T-helper 2 cell treated with Interferon-gamma antibody and Interleukin-4, amounts not matched to agents 100 ng/mL and 5 ng/mL, for 36 hours (primary cell): ENCODE measurements at regions not wholly inside any gene's neighbourhood (a gene's known extent, or its start where the extent isn't known, plus 50 kb on each side); places are given as distances from the start of the nearest gene placed in this dataset.
"Not testable (repeated sequence)": the region's sequence is repeated elsewhere in the genome, so short reads cannot be mapped to it uniquely, and the experiment has no call there.

ENCODE experiments used
- intact Hi-C: fragments of 100-400 bp; cut with micrococcal nuclease; formaldehyde crosslinking; loops from one replicate; pipeline ENCODE4 v1.15.1; 2023

- intact Hi-C loops = no loop called here
Observed at GRCh38 chr3:180414157-180414556, 187.8 kb upstream of the TTC14 start.

- intact Hi-C loops = no loop called here
Observed at GRCh38 chr3:180416111-180416594, 185.8 kb upstream of the TTC14 start.

DNA sequence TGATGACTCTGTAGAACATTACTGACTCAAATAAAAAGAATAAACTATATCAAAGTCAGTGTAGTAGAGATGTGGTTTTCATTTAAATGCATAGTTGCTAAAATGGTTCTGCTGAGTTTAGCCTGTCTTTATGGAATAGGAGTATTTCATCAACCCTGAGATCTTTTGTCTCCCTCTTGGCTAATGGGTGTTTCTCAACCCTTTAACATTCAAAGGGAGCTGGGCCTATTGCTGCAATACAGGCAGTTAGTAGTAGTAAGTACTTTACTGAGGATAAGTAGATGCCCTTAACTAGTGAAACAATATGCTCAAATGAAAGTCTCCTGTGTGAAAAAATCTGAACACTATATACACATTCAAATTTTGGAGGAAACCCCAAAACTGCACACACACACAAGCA, 184.7 kb upstream of the TTC14 start:
- intact Hi-C loops = no loop called here

GRCh38 chr3:180420016-180420415, 181.9 kb upstream of the TTC14 start:
- intact Hi-C loops = no loop called here

DNA sequence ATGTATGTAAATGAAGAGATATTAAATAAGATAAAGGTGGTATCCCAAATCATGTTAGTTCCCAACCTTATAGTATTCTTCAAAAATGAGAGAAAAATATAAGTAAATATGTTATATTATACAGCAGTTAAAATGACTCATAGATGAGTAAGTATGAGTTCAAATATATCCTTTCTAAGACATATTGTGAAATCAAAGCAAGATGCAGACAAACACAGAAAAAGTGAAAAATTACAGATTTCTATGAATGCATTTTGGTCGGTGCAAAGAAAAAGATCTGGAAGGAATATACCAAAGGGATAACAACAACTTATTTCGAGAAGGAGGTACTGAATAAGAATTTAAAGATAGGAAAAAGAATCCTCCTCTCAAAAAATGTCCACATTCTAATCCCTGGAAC, 181.2 kb upstream of the TTC14 start:
- intact Hi-C loops = no loop called here

DNA sequence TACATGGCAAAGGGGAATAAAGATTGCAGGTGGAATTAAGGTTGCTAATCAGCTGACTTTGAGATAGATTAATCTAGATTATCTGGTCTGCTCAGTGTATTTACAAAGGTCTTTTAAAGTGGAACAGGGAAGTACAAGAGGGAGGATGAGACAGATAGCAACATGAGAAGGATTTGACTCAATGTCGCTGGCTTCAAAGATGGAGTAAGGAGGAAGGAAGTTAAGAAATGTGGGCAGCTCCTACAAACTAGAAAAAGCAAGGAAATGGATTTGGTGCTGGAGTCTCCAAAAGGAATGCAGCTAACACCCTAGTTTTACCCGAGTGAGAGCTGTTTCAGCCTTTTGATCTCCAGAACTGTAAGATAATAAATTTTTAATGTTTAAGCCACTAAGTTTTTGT, 180.7 kb upstream of the TTC14 start:
- intact Hi-C loops = no loop called here

DNA sequence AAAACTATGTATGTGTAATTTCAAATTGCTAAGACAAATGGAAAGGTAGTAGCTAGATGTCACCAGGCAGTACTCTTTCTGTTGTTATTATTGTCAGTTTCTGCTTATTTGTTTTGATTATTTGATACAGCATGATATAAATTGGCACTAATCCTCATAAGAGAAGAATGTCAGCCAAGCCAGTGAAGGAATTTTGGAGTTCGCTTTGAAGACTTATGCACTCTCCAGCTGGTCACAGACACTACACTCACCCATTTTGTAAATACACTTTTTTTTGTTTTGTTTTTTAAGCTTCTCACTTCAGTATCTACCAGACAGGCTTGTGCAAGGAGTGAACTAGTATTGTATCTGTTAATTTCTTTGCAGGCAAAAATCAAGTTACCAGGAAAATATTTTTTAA, 180.2 kb upstream of the TTC14 start:
- intact Hi-C loops = no loop called here

- intact Hi-C loops = not testable (repeated sequence)
Observed at GRCh38 chr3:180424305-180424704, 177.7 kb upstream of the TTC14 start.

- intact Hi-C loops = no loop called here
Observed at GRCh38 chr3:180430896-180431295, 171.1 kb upstream of the TTC14 start.

DNA sequence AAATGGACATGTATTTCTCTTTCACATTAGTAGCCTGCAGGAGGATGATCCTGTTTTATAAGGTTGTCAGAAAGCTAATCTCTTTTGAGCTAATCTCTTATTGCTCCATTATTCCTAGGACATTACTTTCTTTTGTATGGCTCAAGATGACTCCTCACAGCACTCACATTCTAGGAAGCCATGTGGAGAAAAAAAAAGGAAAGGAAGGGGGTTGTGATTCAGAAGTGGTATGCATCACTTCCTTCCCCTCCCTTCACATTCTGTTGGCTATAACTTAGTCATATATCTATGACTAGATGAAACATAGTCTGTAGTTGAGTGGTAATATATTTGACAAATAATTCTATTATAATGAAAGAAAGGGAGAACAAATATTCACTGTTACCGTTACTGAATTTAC, 168.8 kb upstream of the TTC14 start:
- intact Hi-C loops = no loop called here

GRCh38 chr3:180447136-180447535, 154.8 kb upstream of the TTC14 start:
- intact Hi-C loops = no loop called here

GRCh38 chr3:180448407-180448806, 153.6 kb upstream of the TTC14 start:
- intact Hi-C loops = not testable (repeated sequence)

DNA sequence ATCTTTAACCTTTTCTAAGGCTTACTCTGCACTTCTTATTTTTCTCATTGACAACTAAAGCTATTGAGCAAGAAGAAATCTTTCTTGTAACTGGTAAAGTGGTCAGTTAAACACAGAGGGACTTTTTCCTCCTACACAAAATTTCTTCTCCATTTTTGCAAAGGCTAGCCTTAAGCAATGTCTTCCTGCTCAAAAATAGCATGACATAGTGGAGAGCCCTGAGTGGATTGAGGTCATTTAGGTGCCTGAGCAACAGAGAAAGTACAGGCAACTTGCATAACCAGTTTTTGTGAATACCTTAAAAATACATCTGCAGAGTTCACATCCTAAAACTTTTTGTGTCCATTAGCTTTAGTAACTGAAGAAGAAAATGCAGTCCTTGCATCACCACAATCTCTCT, 144.7 kb upstream of the TTC14 start:
- intact Hi-C loops = no loop called here

GRCh38 chr3:180466401-180467011, 135.5 kb upstream of the TTC14 start:
- intact Hi-C loops = no loop called here

GRCh38 chr3:180467177-180467576, 134.8 kb upstream of the TTC14 start:
- intact Hi-C loops = no loop called here

DNA sequence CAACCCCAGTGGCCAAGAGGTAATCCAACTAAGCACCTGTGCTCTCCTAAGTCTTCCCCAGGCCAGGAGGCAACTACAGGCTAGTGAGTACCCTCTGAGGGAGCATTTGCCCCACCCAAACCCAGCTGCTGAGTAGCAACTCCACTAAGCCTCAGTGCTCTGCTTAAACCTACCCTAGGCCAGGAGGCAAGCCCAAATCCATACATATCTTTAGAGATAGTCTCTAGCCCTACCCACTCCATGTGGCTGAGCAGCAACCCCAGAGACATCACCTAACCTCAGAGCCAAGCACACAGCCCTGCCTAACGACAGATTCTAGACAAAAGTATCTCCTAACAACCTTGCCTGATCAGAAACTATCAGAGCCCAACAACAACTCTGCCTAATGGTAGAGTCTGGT, 132.8 kb upstream of the TTC14 start:
- intact Hi-C loops = no loop called here

DNA sequence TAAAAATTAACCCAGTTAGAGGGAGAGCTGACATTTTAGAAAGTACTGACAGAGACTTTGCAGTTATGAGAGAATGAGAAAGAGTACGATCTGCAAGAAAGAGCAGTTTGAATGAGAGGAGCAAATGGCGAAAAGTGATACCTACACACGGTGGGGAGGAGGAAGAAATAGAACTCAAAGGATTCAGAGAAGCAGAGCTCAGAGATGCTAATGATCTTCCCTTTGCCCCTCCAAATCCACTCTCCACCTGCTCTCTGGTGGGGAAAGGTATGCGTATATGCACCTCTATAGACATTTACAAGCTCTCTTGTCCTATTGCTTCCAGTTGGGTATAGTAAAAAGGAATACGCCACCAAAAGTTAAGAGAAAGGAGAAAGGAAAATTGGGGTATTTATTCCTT, 123.3 kb upstream of the TTC14 start:
- intact Hi-C loops = no loop called here

- intact Hi-C loops = no loop called here
Observed at GRCh38 chr3:180492047-180492446, 109.9 kb upstream of the TTC14 start.

- intact Hi-C loops = no loop called here
Observed at GRCh38 chr3:180496995-180497394, 105.0 kb upstream of the TTC14 start.

GRCh38 chr3:180516368-180516767, 85.6 kb upstream of the TTC14 start:
- intact Hi-C loops = no loop called here

- intact Hi-C loops = no loop called here
Observed at GRCh38 chr3:180523040-180523439, 78.9 kb upstream of the TTC14 start.

DNA sequence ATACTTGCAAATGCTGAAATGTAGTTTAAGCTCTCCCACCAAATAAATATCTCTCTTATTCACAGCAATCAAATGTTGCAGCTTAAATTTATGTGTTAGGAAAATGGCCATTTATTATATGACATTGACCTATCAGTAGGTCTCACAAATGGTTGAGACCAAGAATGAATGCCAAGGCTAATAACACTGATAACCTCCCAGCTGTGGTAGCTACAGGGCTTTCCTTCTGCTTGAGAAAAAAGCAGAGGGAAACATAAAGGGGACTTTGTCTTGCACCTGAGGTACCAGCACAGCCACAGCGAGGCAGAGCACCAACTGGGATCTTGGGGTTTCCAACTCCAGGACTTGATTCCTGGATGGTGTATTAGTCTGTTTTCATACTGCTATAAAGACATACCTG, 73.1 kb upstream of the TTC14 start:
- intact Hi-C loops = no loop called here

DNA sequence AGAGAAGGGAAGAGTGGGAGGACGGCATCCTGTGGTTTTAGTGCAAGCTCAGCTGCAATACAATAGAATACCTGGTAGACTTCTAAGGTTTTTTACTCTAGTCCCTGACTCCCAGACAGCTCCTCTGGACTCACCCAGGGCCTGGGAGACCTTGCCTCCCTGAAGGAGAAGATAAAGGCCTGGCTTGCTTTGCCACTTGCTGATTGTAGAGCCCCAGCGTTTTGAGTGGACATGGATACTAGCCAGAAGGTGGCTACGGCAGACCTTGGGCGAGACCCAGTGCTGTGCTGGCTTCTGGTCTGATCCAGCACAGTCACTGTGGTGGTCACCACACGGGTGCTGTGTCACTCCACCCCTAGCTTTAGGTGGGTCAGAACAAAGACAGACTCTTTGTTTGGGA, 72.2 kb upstream of the TTC14 start:
- intact Hi-C loops = no loop called here

DNA sequence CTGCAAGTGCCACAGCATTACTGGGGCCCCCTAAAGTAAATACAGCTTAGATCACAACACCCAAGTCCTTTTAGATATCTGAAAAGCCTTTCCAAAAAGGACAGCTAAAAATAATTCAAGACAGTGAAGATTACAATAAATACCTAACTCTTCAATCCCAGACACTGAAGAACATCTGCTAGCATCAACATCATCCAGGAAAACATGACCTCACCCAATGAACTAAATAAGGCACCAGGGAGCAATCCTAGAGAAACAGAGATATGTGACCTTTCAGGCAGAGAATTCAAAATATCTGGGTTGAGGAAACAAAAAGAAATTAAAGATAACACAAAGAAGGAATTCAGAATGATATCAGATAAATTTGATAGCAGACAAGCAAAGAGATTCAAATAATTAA, 71.7 kb upstream of the TTC14 start:
- intact Hi-C loops = no loop called here
